ENCODE measurements at regions not wholly inside any gene's neighbourhood (a gene's known extent, or its start where the extent isn't known, plus 50 kb on each side); places are given as distances from the start of the nearest gene placed in this dataset.
"Not testable (repeated sequence)": the region's sequence is repeated elsewhere in the genome, so short reads cannot be mapped to it uniquely, and the experiment has no call there.

- Histone ChIP-seq H4K20me1 (ENCODE audit: insufficient read depth, low read length) (no peaks in the 10 kb centered on the region), H3K9me3 (ENCODE audit: low read length) (peaks cover 25% of the 10 kb centered on the region), H3K79me2 (ENCODE audit: insufficient read depth, low read depth, low read length) (no peaks in the 10 kb centered on the region), H3K4me2 (ENCODE audit: low read length) (no peak overlapping the region), H3K4me3 (ENCODE audit: low read depth, low read length, poor library complexity, severe bottlenecking) (no peak overlapping the region), H3K27ac (ENCODE audit: low read depth, low read length, poor library complexity, severe bottlenecking) (no peak overlapping the region), H3K9me2 (ENCODE audit: insufficient read depth, low read length) (no peaks in the 10 kb centered on the region), H2AFZ (ENCODE audit: low read length) (no peak overlapping the region), H3K36me3 (ENCODE audit: insufficient read depth, low read length) (no peaks in the 10 kb centered on the region; the same call in 1 of the 2 replicates), H3K4me1 (ENCODE audit: insufficient read depth, low read length, poor library complexity, severe bottlenecking) (peaks cover 4% of the 10 kb centered on the region)
- DNase-seq (ENCODE audit: low spot score), result no peak
- no TSS peak for BruUV-seq (replicated peaks)
- TF ChIP-seq EZH2phosphoT487 (IDR thresholded peaks at IDR 0.05; ENCODE audit: borderline replicate concordance, low read depth, low read length), result no peak
- no peak for TF ChIP-seq CTCF (conservative IDR thresholded peaks at IDR 0.05; ENCODE audit: low read length)
- POLR2A ChIA-PET, result no interaction called here
- CTCF ChIA-PET (ENCODE audit: unreplicated experiment), result no interaction called here
- intact Hi-C loops (cut with micrococcal nuclease; ENCODE audit: unreplicated experiment), result no loop called here
These were observed 100.5 kb upstream of the ARID1B start for GRCh38 chr6:156676721-156677120.

- no peak overlapping the region for H3K27ac ChIP-seq (ENCODE audit: low read depth, low read length, poor library complexity, severe bottlenecking)
- no TSS peak for BruUV-seq (replicated peaks)
- no peak overlapping the region for H3K4me2 ChIP-seq (ENCODE audit: low read length)
- CTCF ChIA-PET (ENCODE audit: unreplicated experiment), result no interaction called here
- POLR2A ChIA-PET, result no interaction called here
- peaks cover 4% of the 10 kb centered on the region for H3K4me1 ChIP-seq (ENCODE audit: insufficient read depth, low read length, poor library complexity, severe bottlenecking)
- no peaks in the 10 kb centered on the region for H3K79me2 ChIP-seq (ENCODE audit: insufficient read depth, low read depth, low read length)
- H4K20me1 ChIP-seq (ENCODE audit: insufficient read depth, low read length), result no peaks in the 10 kb centered on the region
- H3K9me3 ChIP-seq (ENCODE audit: low read length), result peaks cover 25% of the 10 kb centered on the region
- intact Hi-C loops (cut with micrococcal nuclease; ENCODE audit: unreplicated experiment), result no loop called here
- no peak overlapping the region for H2AFZ ChIP-seq (ENCODE audit: low read length)
- no peak for TF ChIP-seq EZH2phosphoT487 (IDR thresholded peaks at IDR 0.05; ENCODE audit: borderline replicate concordance, low read depth, low read length)
- TF ChIP-seq CTCF (conservative IDR thresholded peaks at IDR 0.05; ENCODE audit: low read length), result no peak
- no peak overlapping the region for H3K4me3 ChIP-seq (ENCODE audit: low read depth, low read length, poor library complexity, severe bottlenecking)
- no peaks in the 10 kb centered on the region for H3K9me2 ChIP-seq (ENCODE audit: insufficient read depth, low read length)
- no peaks in the 10 kb centered on the region; the same call in 1 of the 2 replicates for H3K36me3 ChIP-seq (ENCODE audit: insufficient read depth, low read length)
- DNase-seq (ENCODE audit: low spot score), result no peak
These were observed 103.0 kb upstream of the ARID1B start for GRCh38 chr6:156674197-156674596.

GRCh38 chr6:156670097-156670496, 107.1 kb upstream of the ARID1B start:
- H4K20me1 ChIP-seq (ENCODE audit: insufficient read depth, low read length); DNase-seq (ENCODE audit: low spot score); POLR2A ChIA-PET; intact Hi-C loops (cut with micrococcal nuclease; ENCODE audit: unreplicated experiment); BruUV-seq (replicated peaks); CTCF ChIA-PET (ENCODE audit: unreplicated experiment); H3K79me2 ChIP-seq (ENCODE audit: insufficient read depth, low read depth, low read length); H2AFZ ChIP-seq (ENCODE audit: low read length); H3K4me1 ChIP-seq (ENCODE audit: insufficient read depth, low read length, poor library complexity, severe bottlenecking); H3K27ac ChIP-seq (ENCODE audit: low read depth, low read length, poor library complexity, severe bottlenecking); H3K9me2 ChIP-seq (ENCODE audit: insufficient read depth, low read length); H3K4me2 ChIP-seq (ENCODE audit: low read length); H3K36me3 ChIP-seq (ENCODE audit: insufficient read depth, low read length); H3K4me3 ChIP-seq (ENCODE audit: low read depth, low read length, poor library complexity, severe bottlenecking): not testable (repeated sequence)
- H3K9me3 ChIP-seq (ENCODE audit: low read length), result peaks cover 18% of the 10 kb centered on the region

Measured in OCI-LY7 (cell line).